HPDE6-E6E7 (cell line): ENCODE measurements at regions not wholly inside any gene's neighbourhood (a gene's known extent, or its start where the extent isn't known, plus 50 kb on each side); places are given as distances from the start of the nearest gene placed in this dataset.

ENCODE experiments used
- DNase-seq: peaks from one replicate; pipeline ENCODE4 v3.0.0; 2011; ENCODE audit warnings: missing footprints; ENCODE audit errors: extremely low spot score

- DNase-seq, result no peak
These were observed 118.7 kb downstream of the ZFP36L2 start for GRCh38 chr2:43107679-43108078.

- no peak for DNase-seq
These were observed 119.6 kb downstream of the ZFP36L2 start for GRCh38 chr2:43106559-43107527.

GRCh38 chr2:43105586-43106558 is 120.5 kb downstream of the ZFP36L2 start:
- no peak for DNase-seq

- no peak for DNase-seq
These were observed 121.6 kb downstream of the ZFP36L2 start for GRCh38 chr2:43104763-43105162.

DNA sequence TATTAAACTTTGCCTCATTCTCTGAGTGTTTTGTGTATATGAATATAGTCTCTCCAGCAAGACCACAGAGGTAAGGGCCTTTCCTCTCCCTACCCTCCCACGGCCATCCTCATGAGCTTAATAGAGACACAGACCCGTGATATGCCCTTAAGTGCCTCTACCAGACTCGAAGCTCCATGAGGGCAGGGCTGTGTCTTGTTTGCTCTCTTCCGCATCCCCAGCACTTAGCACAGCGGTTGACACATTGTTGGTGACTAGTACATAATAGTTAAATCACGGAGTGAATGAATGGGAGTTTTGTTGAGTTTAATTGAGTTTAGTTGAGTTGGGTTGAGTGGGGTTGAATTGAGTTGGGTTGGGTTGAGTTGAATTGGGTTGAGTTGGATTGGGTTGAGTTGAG is 122.3 kb downstream of the ZFP36L2 start:
- DNase-seq, result no peak

- DNase-seq, result no peak
These were observed 123.4 kb downstream of the ZFP36L2 start for GRCh38 chr2:43103093-43103404.

- no peak for DNase-seq
These were observed 123.9 kb downstream of the ZFP36L2 start for GRCh38 chr2:43102366-43103092.

DNA sequence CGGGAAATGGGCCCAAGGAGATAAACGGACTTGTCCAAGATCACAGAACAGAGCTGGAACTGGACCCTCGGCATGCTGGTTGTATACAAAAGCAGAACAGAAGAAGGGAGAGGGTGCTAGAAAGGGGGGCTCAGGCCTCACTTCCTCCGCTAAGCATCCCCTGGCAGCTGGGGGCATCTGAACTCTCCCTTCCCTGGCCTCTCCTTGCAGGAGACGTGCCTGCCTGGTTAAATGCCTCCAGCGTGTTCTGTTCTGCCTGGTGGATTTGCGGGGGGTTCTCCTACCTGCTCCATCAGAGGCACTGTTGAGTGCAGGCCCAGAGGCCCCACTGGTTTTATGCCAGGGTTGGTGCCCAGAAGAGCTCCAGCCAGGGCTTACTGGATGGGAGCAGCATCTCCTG is 124.7 kb downstream of the ZFP36L2 start:
- DNase-seq, result no peak

- DNase-seq, result no peak
These were observed 125.3 kb downstream of the ZFP36L2 start for GRCh38 chr2:43100883-43101662.

DNA sequence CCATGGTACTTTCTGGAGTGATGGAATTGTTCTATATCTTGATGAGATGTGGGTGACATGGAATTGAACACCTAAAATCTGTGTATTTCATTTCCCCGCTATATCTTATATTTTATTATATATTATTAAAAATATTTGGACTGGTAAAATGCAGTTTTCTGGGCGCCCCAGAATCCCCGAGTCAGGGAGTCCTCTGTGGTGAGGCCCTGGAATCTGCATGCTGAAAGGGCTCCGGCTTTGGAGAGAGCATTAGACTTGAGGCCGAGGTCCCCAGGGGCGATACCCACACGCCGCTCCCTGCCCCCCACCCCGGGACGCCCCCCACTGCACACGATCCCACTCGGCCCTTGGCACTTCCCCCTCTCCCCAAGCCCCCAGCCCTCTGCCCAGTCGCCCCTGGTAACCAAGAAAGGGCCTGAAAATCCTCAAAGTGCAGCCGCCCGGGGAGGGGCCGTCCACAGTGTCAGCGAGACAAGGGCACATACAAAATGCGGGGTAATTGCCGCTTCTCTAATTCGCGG is 126.0 kb downstream of the ZFP36L2 start:
- DNase-seq, result no peak

DNA sequence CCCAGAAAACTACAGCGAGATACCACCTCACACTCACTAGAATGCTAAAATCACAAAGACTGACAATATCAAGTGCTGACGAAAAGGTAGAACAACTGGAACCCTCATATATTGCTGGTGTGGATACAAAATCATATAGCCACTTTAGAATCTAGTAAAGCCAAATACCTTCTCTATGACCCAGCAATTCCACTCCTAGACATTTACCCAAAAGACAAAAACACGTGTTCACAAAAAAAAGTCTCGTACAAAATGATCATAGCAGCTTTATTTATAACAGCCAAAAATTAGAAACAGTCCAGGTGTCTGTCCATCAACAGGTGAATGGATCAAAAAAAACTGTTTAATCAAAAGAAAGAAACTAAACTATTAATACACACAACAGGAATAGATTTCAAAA is 126.6 kb downstream of the ZFP36L2 start:
- no peak for DNase-seq

DNA sequence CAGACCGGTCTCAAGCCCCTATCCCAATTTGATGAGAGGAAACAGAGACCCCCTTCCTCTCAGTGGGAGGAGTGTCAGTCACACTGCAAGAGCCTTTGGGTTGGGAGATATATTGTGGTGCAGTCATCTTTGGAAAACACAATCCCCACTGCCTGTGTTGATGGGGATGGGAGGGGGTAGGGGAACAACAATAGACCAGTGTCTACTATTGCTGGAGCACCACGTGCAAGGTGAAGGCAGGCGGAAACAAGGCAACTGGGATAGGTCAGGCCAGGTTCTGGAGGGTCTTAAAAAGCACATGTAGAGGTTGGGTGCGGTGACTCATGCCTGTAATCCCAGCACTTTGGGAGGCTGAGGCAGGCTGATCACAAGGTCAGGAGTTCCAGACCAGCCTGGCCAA is 127.9 kb downstream of the ZFP36L2 start:
- DNase-seq, result no peak

- no peak for DNase-seq
These were observed 128.6 kb downstream of the ZFP36L2 start for GRCh38 chr2:43097644-43098408.

DNA sequence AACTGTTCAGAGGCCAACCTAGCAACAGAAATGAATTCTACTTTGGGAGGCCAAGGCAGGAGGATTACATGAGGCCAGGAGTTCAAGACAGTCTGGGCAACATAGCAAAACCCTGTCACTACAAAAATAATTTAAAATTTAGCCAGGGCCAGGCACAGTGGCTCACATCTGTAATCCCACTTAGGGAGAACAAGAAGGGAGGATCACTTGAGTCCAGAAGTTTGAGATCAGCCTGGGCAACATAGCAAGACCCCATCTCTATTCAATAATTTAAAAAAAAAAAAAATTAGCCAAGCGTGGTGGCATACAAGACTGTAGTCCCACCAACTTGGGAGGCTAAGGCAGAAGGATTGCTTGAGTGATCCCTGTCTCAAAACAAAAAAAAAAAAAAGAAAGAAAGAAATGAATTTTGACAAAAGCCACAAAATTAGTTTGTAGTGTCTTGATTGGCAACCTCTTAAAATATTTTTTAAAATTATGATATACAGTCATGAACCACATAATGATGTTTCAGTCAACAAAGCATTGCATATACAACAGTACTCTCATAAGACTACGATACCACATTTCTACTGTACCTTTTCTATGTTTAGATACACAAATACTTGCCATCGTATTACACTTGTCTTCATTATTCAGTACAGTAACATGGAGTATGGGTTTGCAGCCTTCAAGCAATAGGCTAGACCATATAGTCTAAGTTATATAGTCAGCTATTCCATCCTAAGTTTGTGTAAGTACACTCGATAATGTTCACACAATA is 130.7 kb downstream of the ZFP36L2 start:
- no peak for DNase-seq

- no peak for DNase-seq
These were observed 133.8 kb downstream of the ZFP36L2 start for GRCh38 chr2:43092520-43093179.

DNA sequence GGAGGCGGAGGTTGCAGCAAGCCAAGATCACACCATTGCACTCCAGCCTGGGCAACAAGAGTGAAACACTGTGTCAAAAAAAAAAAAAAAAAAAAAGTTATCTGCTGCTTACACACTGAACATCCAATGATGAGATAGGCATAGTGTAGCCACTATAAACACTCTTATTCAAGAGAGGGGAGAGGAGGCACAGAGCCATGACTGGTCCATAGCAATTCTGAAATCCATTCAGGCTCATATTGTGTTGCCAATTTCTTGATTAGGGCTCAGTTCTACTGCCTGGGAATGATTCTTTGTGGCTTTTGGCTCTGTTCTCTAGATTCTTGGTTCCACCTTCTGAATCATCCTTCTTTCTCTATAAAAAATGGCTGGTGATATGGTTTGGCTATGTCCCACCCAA is 136.1 kb downstream of the ZFP36L2 start:
- DNase-seq, result no peak

DNA sequence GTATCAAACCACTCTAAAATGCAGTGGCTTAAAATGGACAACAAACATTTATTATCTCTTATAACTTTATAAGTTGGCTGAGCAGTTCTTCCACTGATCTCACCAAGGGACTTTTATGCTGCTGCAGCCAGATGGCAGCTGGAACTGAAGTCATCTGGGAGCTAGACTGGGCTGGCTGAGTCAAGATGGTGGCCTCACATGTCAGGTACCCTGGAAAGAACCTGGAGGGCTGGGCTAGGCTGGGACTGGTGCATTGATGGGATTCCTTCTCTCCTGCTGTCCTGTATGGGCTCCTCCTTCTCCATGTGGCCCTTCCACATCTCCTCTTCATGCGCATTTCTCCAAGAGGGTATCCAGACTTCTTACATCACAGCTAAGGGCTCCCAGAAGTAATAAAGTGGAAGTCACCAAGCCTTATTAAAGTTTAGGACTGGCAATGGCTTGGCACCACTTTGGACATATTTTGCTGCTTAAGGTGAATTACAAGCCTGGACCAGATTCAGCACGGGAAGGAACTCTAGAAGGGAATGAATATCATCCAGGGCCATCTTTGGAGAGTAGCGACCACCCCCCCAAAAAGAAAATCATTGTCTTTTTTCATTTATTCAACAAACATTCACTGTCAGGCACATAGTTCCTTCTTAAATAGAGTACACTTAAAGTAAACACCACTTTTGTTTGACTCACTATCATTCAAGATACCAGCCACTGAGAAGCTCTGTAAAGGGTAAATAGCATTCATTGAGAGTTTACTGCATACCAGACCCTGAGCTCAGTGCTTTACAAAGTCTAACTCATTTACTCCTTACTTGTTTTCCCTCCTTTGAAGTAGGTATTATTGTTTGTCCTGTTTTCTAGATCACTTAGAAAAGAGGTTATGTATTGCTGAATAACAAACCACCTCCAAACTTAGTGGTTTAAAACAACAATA is 138.0 kb downstream of the ZFP36L2 start:
- no peak for DNase-seq

DNA sequence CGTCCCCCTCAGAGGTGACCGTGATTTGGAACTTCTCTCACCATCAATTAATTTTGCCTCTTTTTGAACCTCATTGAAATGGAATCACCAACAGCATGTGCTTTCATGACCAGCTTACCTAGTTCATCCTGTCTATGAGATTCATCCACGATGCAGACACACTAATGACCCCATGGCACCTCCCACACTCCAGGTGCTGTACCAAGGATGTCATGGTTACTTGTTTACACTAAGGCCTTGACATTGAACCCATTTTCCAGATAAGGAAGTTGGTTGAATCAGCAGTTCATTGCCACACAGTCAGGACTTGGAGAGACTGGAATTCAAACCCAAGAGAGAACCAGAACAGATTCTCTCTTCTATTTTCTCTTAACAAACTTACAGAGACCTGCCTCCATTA is 139.0 kb downstream of the ZFP36L2 start:
- DNase-seq, result no peak
